ENCODE measurements at regions not wholly inside any gene's neighbourhood (a gene's known extent, or its start where the extent isn't known, plus 50 kb on each side); places are given as distances from the start of the nearest gene placed in this dataset.

DNA sequence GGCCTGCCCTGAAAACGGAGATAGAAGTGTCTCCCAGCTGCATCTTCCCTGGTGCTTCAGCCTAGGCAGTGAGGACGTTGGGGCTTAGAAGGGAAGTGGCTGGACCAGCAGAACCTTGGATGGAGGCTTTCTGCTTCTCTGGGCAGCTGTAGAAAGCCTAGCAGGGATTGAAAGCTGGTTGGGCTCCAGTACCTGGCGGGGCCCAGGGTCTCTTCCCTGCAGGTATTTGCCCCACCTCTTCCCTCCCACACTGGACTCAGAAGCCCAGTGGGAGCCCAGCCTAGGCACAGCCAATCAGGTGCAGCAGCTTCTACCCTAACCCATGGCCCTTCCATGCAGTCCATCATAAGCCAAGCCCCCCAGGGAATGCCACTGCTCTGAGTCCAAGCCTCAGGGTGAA lies 190.3 kb upstream of the IRX6 start:
- H3K9ac ChIP-seq (ENCODE audit: low read depth, low read length, poor library complexity, severe bottlenecking) = no peak overlapping the region
- no peaks in the 10 kb centered on the region for H3K79me2 ChIP-seq (ENCODE audit: insufficient read depth, low read length)
- H3K4me1 ChIP-seq (ENCODE audit: insufficient read depth, low read length, poor library complexity, severe bottlenecking) = no peaks in the 10 kb centered on the region
- no peaks in the 10 kb centered on the region for H3K27me3 ChIP-seq (ENCODE audit: insufficient read depth, low read length, poor library complexity, severe bottlenecking)
- H4K20me1 ChIP-seq (ENCODE audit: insufficient read depth, low read length, poor library complexity, severe bottlenecking) = no peaks in the 10 kb centered on the region
- no peak for TF ChIP-seq EZH2phosphoT487 (IDR thresholded peaks at IDR 0.05; ENCODE audit: borderline replicate concordance)
- no peaks in the 10 kb centered on the region for H3K36me3 ChIP-seq (ENCODE audit: insufficient read depth, low read length)
- H2AFZ ChIP-seq (ENCODE audit: low read length) = no peak overlapping the region
- H3F3A ChIP-seq (ENCODE audit: low read depth) = no peaks in the 10 kb centered on the region
- no peaks in the 10 kb centered on the region for H3K9me3 ChIP-seq (ENCODE audit: insufficient read depth, low read depth, low read length)
- no peak overlapping the region for H3K4me3 ChIP-seq (ENCODE audit: low read length, poor library complexity, severe bottlenecking)
- H3K9me2 ChIP-seq (replicated peaks; ENCODE audit: low read depth, low read length) = no peaks in the 10 kb centered on the region
- H3K4me2 ChIP-seq (ENCODE audit: low read depth, low read length, poor library complexity, severe bottlenecking) = no peak overlapping the region

GRCh38 chr16:55136356-55137150 lies 187.4 kb upstream of the IRX6 start:
- no peaks in the 10 kb centered on the region for H3F3A ChIP-seq (ENCODE audit: low read depth)
- no peaks in the 10 kb centered on the region for H4K20me1 ChIP-seq (ENCODE audit: insufficient read depth, low read length, poor library complexity, severe bottlenecking)
- no peak overlapping the region for H3K9ac ChIP-seq (ENCODE audit: low read depth, low read length, poor library complexity, severe bottlenecking)
- TF ChIP-seq EZH2phosphoT487 (IDR thresholded peaks at IDR 0.05; ENCODE audit: borderline replicate concordance) (no peak), CTCF (conservative IDR thresholded peaks at IDR 0.05; ENCODE audit: low read length) (no peak)
- no peak overlapping the region for H3K4me3 ChIP-seq (ENCODE audit: low read length, poor library complexity, severe bottlenecking)
- H3K79me2 ChIP-seq (ENCODE audit: insufficient read depth, low read length) = no peaks in the 10 kb centered on the region
- H3K4me2 ChIP-seq (ENCODE audit: low read depth, low read length, poor library complexity, severe bottlenecking) = no peak overlapping the region
- H3K9me3 ChIP-seq (ENCODE audit: insufficient read depth, low read depth, low read length) = no peaks in the 10 kb centered on the region
- H2AFZ ChIP-seq (ENCODE audit: low read length) = no peak overlapping the region
- H3K9me2 ChIP-seq (replicated peaks; ENCODE audit: low read depth, low read length) = no peaks in the 10 kb centered on the region
- no peaks in the 10 kb centered on the region for H3K4me1 ChIP-seq (ENCODE audit: insufficient read depth, low read length, poor library complexity, severe bottlenecking)
- H3K36me3 ChIP-seq (ENCODE audit: insufficient read depth, low read length) = no peaks in the 10 kb centered on the region
- H3K27me3 ChIP-seq (ENCODE audit: insufficient read depth, low read length, poor library complexity, severe bottlenecking) = no peaks in the 10 kb centered on the region

GRCh38 chr16:55138298-55138697 lies 185.7 kb upstream of the IRX6 start:
- Histone ChIP-seq H3F3A (ENCODE audit: low read depth) (no peaks in the 10 kb centered on the region), H3K4me2 (ENCODE audit: low read depth, low read length, poor library complexity, severe bottlenecking) (no peak overlapping the region), H3K4me1 (ENCODE audit: insufficient read depth, low read length, poor library complexity, severe bottlenecking) (no peaks in the 10 kb centered on the region), H2AFZ (ENCODE audit: low read length) (no peak overlapping the region), H3K9me3 (ENCODE audit: insufficient read depth, low read depth, low read length) (no peaks in the 10 kb centered on the region), H3K4me3 (ENCODE audit: low read length, poor library complexity, severe bottlenecking) (no peak overlapping the region), H3K9me2 (replicated peaks; ENCODE audit: low read depth, low read length) (no peaks in the 10 kb centered on the region), H3K27me3 (ENCODE audit: insufficient read depth, low read length, poor library complexity, severe bottlenecking) (no peaks in the 10 kb centered on the region), H3K79me2 (ENCODE audit: insufficient read depth, low read length) (no peaks in the 10 kb centered on the region), H3K36me3 (ENCODE audit: insufficient read depth, low read length) (no peaks in the 10 kb centered on the region), H4K20me1 (ENCODE audit: insufficient read depth, low read length, poor library complexity, severe bottlenecking) (no peaks in the 10 kb centered on the region), H3K9ac (ENCODE audit: low read depth, low read length, poor library complexity, severe bottlenecking) (no peak overlapping the region)
- TF ChIP-seq CTCF (conservative IDR thresholded peaks at IDR 0.05; ENCODE audit: low read length) (no peak), EZH2phosphoT487 (IDR thresholded peaks at IDR 0.05; ENCODE audit: borderline replicate concordance) (no peak)

- no peak for TF ChIP-seq EZH2phosphoT487 (IDR thresholded peaks at IDR 0.05; ENCODE audit: borderline replicate concordance)
- TF ChIP-seq CTCF (conservative IDR thresholded peaks at IDR 0.05; ENCODE audit: low read length) = no peak
- no peak overlapping the region for H2AFZ ChIP-seq (ENCODE audit: low read length)
- H3K79me2 ChIP-seq (ENCODE audit: insufficient read depth, low read length) = no peaks in the 10 kb centered on the region
- peaks cover 10% of the 10 kb centered on the region for H3K4me1 ChIP-seq (ENCODE audit: insufficient read depth, low read length, poor library complexity, severe bottlenecking)
- H3F3A ChIP-seq (ENCODE audit: low read depth) = no peaks in the 10 kb centered on the region
- H4K20me1 ChIP-seq (ENCODE audit: insufficient read depth, low read length, poor library complexity, severe bottlenecking) = no peaks in the 10 kb centered on the region
- no peaks in the 10 kb centered on the region for H3K36me3 ChIP-seq (ENCODE audit: insufficient read depth, low read length)
- H3K4me2 ChIP-seq (ENCODE audit: low read depth, low read length, poor library complexity, severe bottlenecking) = no peak overlapping the region
- H3K27me3 ChIP-seq (ENCODE audit: insufficient read depth, low read length, poor library complexity, severe bottlenecking) = no peaks in the 10 kb centered on the region
- H3K9me2 ChIP-seq (replicated peaks; ENCODE audit: low read depth, low read length) = no peaks in the 10 kb centered on the region
- no peak overlapping the region for H3K4me3 ChIP-seq (ENCODE audit: low read length, poor library complexity, severe bottlenecking)
- H3K9me3 ChIP-seq (ENCODE audit: insufficient read depth, low read depth, low read length) = no peaks in the 10 kb centered on the region
- H3K9ac ChIP-seq (ENCODE audit: low read depth, low read length, poor library complexity, severe bottlenecking) = no peak overlapping the region
Observed at GRCh38 chr16:55142405-55142804, 181.6 kb upstream of the IRX6 start.

Data from Loucy (cell line).